HepG2 (cell line): ENCODE measurements at regions not wholly inside any gene's neighbourhood (a gene's known extent, or its start where the extent isn't known, plus 50 kb on each side); places are given as distances from the start of the nearest gene placed in this dataset.

Experiments used
- ATAC-seq: fragments of 200-7000 bp; cut with Tn5 transposase; 3 replicates; pipeline ENCODE4 v1.9.1; 2020; ENCODE audit warnings: mild to moderate bottlenecking, moderate library complexity
- BruUV-seq: library from RNA; stranded (reverse); fragments of 400-500 nt; replicated peaks from 2 replicates; lab custom pipeline; 2021; lab: Mats Ljungman, UMichigan
- CTCF ChIA-PET: fragments of 300-600 bp; formaldehyde crosslinking; extraction: SDS; loops from one replicate; lab custom pipeline; 2021; ENCODE audit warnings: low total read pairs, inconsistent platforms, low intra/inter-chr PET ratio; lab: Yijun Ruan, JAX
- POLR2A ChIA-PET: fragments of 350-600 bp; sonication (Branson Sonifier 250); formaldehyde crosslinking; loops from one replicate; lab custom pipeline; 2020; ENCODE audit warnings: antibody characterized with exemption, inconsistent platforms; lab: Yijun Ruan, JAX
- DNase-seq: peaks from one replicate; pipeline ENCODE4 v3.0.0-alpha.2; 2015; ENCODE audit warnings: low spot score
- FAIRE-seq: peaks from 3 replicates; lab custom pipeline; 2011; peaks lifted over from hg19 to GRCh38; lab: Jason Lieb, UNC
- H2AFZ ChIP-seq: one replicate; pipeline ENCODE4 v1.6.1; 2011; ENCODE audit warnings: low read length, inconsistent platforms
- H3K27ac ChIP-seq: fragments of 300-600 bp; 3 replicates; pipeline ENCODE4 v1.8.0; 2011; ENCODE audit warnings: mixed run types, mild to moderate bottlenecking, mixed read lengths, low read length, inconsistent platforms; ENCODE audit not compliant: insufficient read depth; ENCODE audit errors: extremely low read length
- H3K27me3 ChIP-seq, 2 experiments: fragments of 200-600 bp in 1 of 2; 2 replicates in 1 of 2; 3 replicates in 1 of 2; pipeline versions ENCODE4 v1.6.0 to v1.8.0; 2011; ENCODE audit warnings: low read length in 2 of 2, mild to moderate bottlenecking in 2 of 2, moderate library complexity in 2 of 2, inconsistent platforms in 1 of 2; ENCODE audit not compliant: insufficient read depth in 2 of 2, control insufficient read depth in 1 of 2
- H3K36me3 ChIP-seq, 2 experiments: fragments of 200-600 bp in 1 of 2; replicated peaks in 1 of 2; 2 replicates in 1 of 2; 3 replicates in 1 of 2; pipeline versions ENCODE4 v1.5.1 to v1.8.0; 2011; ENCODE audit warnings: low read length in 2 of 2, inconsistent platforms in 1 of 2; ENCODE audit not compliant: insufficient read depth in 2 of 2, control insufficient read depth in 1 of 2
- H3K4me1 ChIP-seq: 2 replicates; pipeline ENCODE4 v1.5.1; 2012; ENCODE audit warnings: low read length, inconsistent platforms; ENCODE audit not compliant: insufficient read depth
- H3K4me2 ChIP-seq: 2 replicates; pipeline ENCODE4 v1.6.0; 2011; ENCODE audit warnings: low read depth, low read length, inconsistent platforms
- H3K4me3 ChIP-seq, 3 experiments: fragments of 200-600 bp in 1 of 3; sonication (generic), shearing (Covaris generic) in 1 of 3; replicated peaks in 1 of 3; 2 replicates each; pipeline ENCODE4 v1.5.1; 2011 to 2016; ENCODE audit warnings: low read length in 3 of 3, inconsistent platforms in 2 of 3, low read depth in 2 of 3, mild to moderate bottlenecking in 2 of 3, control low read depth in 1 of 3, mixed read lengths in 1 of 3; ENCODE audit not compliant: insufficient read depth in 1 of 3
- H3K79me2 ChIP-seq: one replicate; pipeline ENCODE4 v1.6.1; 2011; ENCODE audit warnings: low read length, inconsistent platforms; ENCODE audit not compliant: insufficient read depth
- H3K9ac ChIP-seq: 2 replicates; pipeline ENCODE4 v1.6.0; 2011; ENCODE audit warnings: mild to moderate bottlenecking, low read depth, low read length, inconsistent platforms; ENCODE audit not compliant: insufficient read depth
- H3K9me3 ChIP-seq: 2 replicates; pipeline ENCODE4 v1.5.1; 2012; ENCODE audit warnings: mild to moderate bottlenecking, low read length
- H4K20me1 ChIP-seq: 2 replicates; pipeline ENCODE4 v1.6.0; 2011; ENCODE audit warnings: inconsistent platforms, mild to moderate bottlenecking, low read length, moderate library complexity; ENCODE audit not compliant: insufficient read depth
- ELF3 ChIP-seq: IDR thresholded peaks from 2 replicates; pipeline ENCODE4 v1.6.1; 2016; ENCODE audit warnings: missing genetic modification reagents, missing compliant biosample characterization
- KAT2B ChIP-seq: fragments of 150-350 bp; IDR thresholded peaks from 2 replicates; pipeline ENCODE4 v1.6.1; 2014; ENCODE audit warnings: low read depth, low read length, borderline replicate concordance
- MIER3 ChIP-seq: IDR thresholded peaks from 2 replicates; pipeline ENCODE4 v1.6.1; 2016; ENCODE audit warnings: missing compliant biosample characterization, borderline replicate concordance
- MTA1 ChIP-seq: sonication (generic); formaldehyde crosslinking; IDR thresholded peaks from 2 replicates; pipeline ENCODE4 v1.4.0; 2020; ENCODE audit warnings: missing genetic modification reagents, mild to moderate bottlenecking, borderline replicate concordance
- ZNF256 ChIP-seq: sonication (generic); formaldehyde crosslinking; conservative IDR thresholded peaks from 2 replicates; pipeline ENCODE4 v1.4.0; 2020; ENCODE audit warnings: missing genetic modification reagents
- ZNF431 ChIP-seq: sonication (generic); formaldehyde crosslinking; IDR thresholded peaks from 2 replicates; pipeline ENCODE4 v1.9.0; 2022; ENCODE audit warnings: missing genetic modification reagents, low read depth, mild to moderate bottlenecking, borderline replicate concordance
- ZNF766 ChIP-seq: sonication (generic); formaldehyde crosslinking; IDR thresholded peaks from 2 replicates; pipeline ENCODE4 v1.5.0; 2020; ENCODE audit warnings: missing genetic modification reagents, borderline replicate concordance
- WGBS: methylation state at CpG from one replicate; pipeline ENCODE4 v1.1.6; 2017; ENCODE audit warnings: low lambda C conversion rate; 5-methylcytosine and 5-hydroxymethylcytosine counted together
- in situ Hi-C: cut with HindIII; loops from 2 replicates; pipeline ENCODE4 v1.10.0; 2017; ENCODE audit warnings: low pct_unique_long_range_greater_than_20kb; ENCODE audit not compliant: extremely low pct_ligation_motif_present
- intact Hi-C: fragments of 100-400 bp; cut with micrococcal nuclease; formaldehyde crosslinking; loops from one replicate; pipeline ENCODE4 v1.10.0; 2022; ENCODE audit not compliant: unreplicated experiment
- TF ChIP-seq, protein P1 (sequence below): sonication (generic); formaldehyde crosslinking; IDR thresholded peaks from 2 replicates; pipeline ENCODE4 v1.9.0; 2021; ENCODE audit warnings: missing genetic modification reagents, borderline replicate concordance
- TF ChIP-seq, protein P2 (sequence below): sonication (generic); formaldehyde crosslinking; IDR thresholded peaks from 2 replicates; pipeline ENCODE4 v1.4.0; 2020; ENCODE audit warnings: missing genetic modification reagents
- TF ChIP-seq, protein P3 (sequence below): sonication (generic); formaldehyde crosslinking; IDR thresholded peaks from 2 replicates; pipeline ENCODE4 v1.5.0; 2020; ENCODE audit warnings: missing genetic modification reagents, mild to moderate bottlenecking, borderline replicate concordance
- TF ChIP-seq, protein P4 (sequence below), 2 experiments: sonication (generic) in 1 of 2; formaldehyde crosslinking in 1 of 2; IDR thresholded peaks; 2 replicates each; pipeline versions ENCODE4 v1.4.0 to v1.6.1; 2016 to 2020; ENCODE audit warnings: borderline replicate concordance in 1 of 2, low read depth in 1 of 2, mild to moderate bottlenecking in 1 of 2, missing genetic modification reagents in 1 of 2
- TF ChIP-seq, protein P5 (sequence below): sonication (generic); formaldehyde crosslinking; IDR thresholded peaks from 2 replicates; pipeline ENCODE4 v1.4.0; 2020; ENCODE audit warnings: missing genetic modification reagents

DNA sequence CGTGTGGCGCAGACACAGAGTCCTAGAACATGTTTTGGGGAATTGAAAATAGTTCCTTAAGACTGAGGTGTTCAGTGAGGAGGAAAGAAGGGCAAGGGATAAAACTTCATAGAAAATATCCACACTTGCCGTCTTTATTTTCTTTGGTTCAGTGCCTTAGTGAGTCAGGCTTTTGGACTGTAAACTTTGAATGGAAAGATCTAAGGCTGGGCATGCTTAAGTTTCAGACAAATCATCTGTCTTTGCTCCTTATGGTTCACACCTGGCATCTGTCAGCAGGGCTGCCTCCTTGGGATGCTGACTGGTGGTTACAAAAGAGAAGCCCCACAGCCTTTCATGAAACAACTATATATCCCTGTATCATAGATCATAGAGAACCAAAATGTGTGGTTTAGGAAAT is 136.3 kb upstream of the PRICKLE1 start:
- Histone ChIP-seq H3K4me2 (no peak overlapping the region), H3K9ac (no peak overlapping the region), H3K9me3 (peaks cover 12% of the 10 kb centered on the region; the same call in 1 of the 2 replicates), H3K4me1 (no peaks in the 10 kb centered on the region), H3K27me3 (no peaks in the 10 kb centered on the region), H2AFZ (no peak overlapping the region), H3K79me2 (no peaks in the 10 kb centered on the region), H3K36me3 (no peaks in the 10 kb centered on the region), H3K4me3 (no peak overlapping the region), H4K20me1 (no peaks in the 10 kb centered on the region), H3K27ac (no peak overlapping the region)
- BruUV-seq: no TSS peak
- intact Hi-C loops (no loop called here), in situ Hi-C loops (no loop called here)
- no peak for ATAC-seq
- no peak for DNase-seq
- CTCF ChIA-PET: no interaction called here
- no peak for FAIRE-seq
- WGBS: 28% methylated on average over 3 of the region's 3 CpGs
- POLR2A ChIA-PET: no interaction called here
- TF ChIP-seq, protein P1, sequence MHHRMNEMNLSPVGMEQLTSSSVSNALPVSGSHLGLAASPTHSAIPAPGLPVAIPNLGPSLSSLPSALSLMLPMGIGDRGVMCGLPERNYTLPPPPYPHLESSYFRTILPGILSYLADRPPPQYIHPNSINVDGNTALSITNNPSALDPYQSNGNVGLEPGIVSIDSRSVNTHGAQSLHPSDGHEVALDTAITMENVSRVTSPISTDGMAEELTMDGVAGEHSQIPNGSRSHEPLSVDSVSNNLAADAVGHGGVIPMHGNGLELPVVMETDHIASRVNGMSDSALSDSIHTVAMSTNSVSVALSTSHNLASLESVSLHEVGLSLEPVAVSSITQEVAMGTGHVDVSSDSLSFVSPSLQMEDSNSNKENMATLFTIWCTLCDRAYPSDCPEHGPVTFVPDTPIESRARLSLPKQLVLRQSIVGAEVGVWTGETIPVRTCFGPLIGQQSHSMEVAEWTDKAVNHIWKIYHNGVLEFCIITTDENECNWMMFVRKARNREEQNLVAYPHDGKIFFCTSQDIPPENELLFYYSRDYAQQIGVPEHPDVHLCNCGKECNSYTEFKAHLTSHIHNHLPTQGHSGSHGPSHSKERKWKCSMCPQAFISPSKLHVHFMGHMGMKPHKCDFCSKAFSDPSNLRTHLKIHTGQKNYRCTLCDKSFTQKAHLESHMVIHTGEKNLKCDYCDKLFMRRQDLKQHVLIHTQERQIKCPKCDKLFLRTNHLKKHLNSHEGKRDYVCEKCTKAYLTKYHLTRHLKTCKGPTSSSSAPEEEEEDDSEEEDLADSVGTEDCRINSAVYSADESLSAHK (CRISPR knock-in tag): no peak
- TF ChIP-seq ZNF256 (CRISPR knock-in tag) (no peak), MTA1 (no peak), KAT2B (no peak), ELF3 (CRISPR knock-in tag) (no peak), ZNF431 (CRISPR knock-in tag) (no peak), ZNF766 (CRISPR knock-in tag) (no peak), MIER3 (CRISPR knock-in tag) (no peak)
- TF ChIP-seq, protein P2, sequence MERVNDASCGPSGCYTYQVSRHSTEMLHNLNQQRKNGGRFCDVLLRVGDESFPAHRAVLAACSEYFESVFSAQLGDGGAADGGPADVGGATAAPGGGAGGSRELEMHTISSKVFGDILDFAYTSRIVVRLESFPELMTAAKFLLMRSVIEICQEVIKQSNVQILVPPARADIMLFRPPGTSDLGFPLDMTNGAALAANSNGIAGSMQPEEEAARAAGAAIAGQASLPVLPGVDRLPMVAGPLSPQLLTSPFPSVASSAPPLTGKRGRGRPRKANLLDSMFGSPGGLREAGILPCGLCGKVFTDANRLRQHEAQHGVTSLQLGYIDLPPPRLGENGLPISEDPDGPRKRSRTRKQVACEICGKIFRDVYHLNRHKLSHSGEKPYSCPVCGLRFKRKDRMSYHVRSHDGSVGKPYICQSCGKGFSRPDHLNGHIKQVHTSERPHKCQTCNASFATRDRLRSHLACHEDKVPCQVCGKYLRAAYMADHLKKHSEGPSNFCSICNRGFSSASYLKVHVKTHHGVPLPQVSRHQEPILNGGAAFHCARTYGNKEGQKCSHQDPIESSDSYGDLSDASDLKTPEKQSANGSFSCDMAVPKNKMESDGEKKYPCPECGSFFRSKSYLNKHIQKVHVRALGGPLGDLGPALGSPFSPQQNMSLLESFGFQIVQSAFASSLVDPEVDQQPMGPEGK (CRISPR knock-in tag): no peak
- TF ChIP-seq, protein P3, sequence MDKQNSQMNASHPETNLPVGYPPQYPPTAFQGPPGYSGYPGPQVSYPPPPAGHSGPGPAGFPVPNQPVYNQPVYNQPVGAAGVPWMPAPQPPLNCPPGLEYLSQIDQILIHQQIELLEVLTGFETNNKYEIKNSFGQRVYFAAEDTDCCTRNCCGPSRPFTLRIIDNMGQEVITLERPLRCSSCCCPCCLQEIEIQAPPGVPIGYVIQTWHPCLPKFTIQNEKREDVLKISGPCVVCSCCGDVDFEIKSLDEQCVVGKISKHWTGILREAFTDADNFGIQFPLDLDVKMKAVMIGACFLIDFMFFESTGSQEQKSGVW (CRISPR knock-in tag): no peak
- TF ChIP-seq, protein P4, sequence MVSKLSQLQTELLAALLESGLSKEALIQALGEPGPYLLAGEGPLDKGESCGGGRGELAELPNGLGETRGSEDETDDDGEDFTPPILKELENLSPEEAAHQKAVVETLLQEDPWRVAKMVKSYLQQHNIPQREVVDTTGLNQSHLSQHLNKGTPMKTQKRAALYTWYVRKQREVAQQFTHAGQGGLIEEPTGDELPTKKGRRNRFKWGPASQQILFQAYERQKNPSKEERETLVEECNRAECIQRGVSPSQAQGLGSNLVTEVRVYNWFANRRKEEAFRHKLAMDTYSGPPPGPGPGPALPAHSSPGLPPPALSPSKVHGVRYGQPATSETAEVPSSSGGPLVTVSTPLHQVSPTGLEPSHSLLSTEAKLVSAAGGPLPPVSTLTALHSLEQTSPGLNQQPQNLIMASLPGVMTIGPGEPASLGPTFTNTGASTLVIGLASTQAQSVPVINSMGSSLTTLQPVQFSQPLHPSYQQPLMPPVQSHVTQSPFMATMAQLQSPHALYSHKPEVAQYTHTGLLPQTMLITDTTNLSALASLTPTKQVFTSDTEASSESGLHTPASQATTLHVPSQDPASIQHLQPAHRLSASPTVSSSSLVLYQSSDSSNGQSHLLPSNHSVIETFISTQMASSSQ (IDR thresholded peaks at IDR 0.05; ENCODE audit: low read depth): no peak
- TF ChIP-seq, protein P4 (CRISPR knock-in tag; IDR thresholded peaks at IDR 0.05; ENCODE audit: borderline replicate concordance): no peak
- TF ChIP-seq, protein P5, sequence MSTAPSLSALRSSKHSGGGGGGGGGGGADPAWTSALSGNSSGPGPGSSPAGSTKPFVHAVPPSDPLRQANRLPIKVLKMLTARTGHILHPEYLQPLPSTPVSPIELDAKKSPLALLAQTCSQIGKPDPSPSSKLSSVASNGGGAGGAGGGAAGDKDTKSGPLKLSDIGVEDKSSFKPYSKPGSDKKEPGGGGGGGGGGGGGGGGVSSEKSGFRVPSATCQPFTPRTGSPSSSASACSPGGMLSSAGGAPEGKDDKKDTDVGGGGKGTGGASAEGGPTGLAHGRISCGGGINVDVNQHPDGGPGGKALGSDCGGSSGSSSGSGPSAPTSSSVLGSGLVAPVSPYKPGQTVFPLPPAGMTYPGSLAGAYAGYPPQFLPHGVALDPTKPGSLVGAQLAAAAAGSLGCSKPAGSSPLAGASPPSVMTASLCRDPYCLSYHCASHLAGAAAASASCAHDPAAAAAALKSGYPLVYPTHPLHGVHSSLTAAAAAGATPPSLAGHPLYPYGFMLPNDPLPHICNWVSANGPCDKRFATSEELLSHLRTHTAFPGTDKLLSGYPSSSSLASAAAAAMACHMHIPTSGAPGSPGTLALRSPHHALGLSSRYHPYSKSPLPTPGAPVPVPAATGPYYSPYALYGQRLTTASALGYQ: no peak
